H9 (cell line): ENCODE measurements at regions not wholly inside any gene's neighbourhood (a gene's known extent, or its start where the extent isn't known, plus 50 kb on each side); places are given as distances from the start of the nearest gene placed in this dataset.

ENCODE experiments used
- DNase-seq: peaks from one replicate; pipeline ENCODE4 v3.0.0-alpha.2; 2017
- H2AFZ ChIP-seq: one replicate; pipeline ENCODE4 v1.6.1; 2013; ENCODE audit warnings: mild to moderate bottlenecking, low read length, control low read depth, moderate library complexity
- H2AK5ac ChIP-seq: 2 replicates; pipeline ENCODE4 v1.6.1; 2013; ENCODE audit warnings: low read length, control low read depth, mixed read lengths; ENCODE audit not compliant: insufficient read length
- H2BK120ac ChIP-seq: one replicate; pipeline ENCODE4 v1.6.1; 2013; ENCODE audit warnings: low read depth, mild to moderate bottlenecking, low read length, control low read depth, inconsistent platforms; ENCODE audit not compliant: poor library complexity, severe bottlenecking
- H2BK12ac ChIP-seq: 2 replicates; pipeline ENCODE4 v1.6.1; 2013; ENCODE audit warnings: low read length, control low read depth, mixed read lengths, low read depth; ENCODE audit not compliant: insufficient read length
- H2BK15ac ChIP-seq: 2 replicates; pipeline ENCODE4 v1.6.1; 2013; ENCODE audit warnings: low read depth, low read length, control low read depth
- H2BK20ac ChIP-seq: one replicate; pipeline ENCODE4 v1.6.1; 2013; ENCODE audit warnings: low read depth, mild to moderate bottlenecking, low read length, control low read depth, inconsistent platforms; ENCODE audit not compliant: poor library complexity, severe bottlenecking
- H2BK5ac ChIP-seq: 2 replicates; pipeline ENCODE4 v1.6.1; 2013; ENCODE audit warnings: low read length, control low read depth, mixed read lengths; ENCODE audit not compliant: insufficient read length
- H3K14ac ChIP-seq: 2 replicates; pipeline ENCODE4 v1.6.1; 2013; ENCODE audit warnings: low read length, control low read depth; ENCODE audit not compliant: insufficient read depth
- H3K18ac ChIP-seq: 2 replicates; pipeline ENCODE4 v1.6.1; 2013; ENCODE audit warnings: low read depth, mild to moderate bottlenecking, mixed read lengths, low read length, control low read depth; ENCODE audit not compliant: insufficient read length
- H3K23ac ChIP-seq: 2 replicates; pipeline ENCODE4 v1.6.1; 2013; ENCODE audit warnings: low read length, control low read depth, mixed read lengths, low read depth; ENCODE audit not compliant: insufficient read length
- H3K23me2 ChIP-seq: 2 replicates; pipeline ENCODE4 v1.6.1; 2013; ENCODE audit warnings: low read depth, mild to moderate bottlenecking, mixed read lengths, low read length, control low read depth; ENCODE audit not compliant: insufficient read length, poor library complexity, severe bottlenecking
- H3K27ac ChIP-seq: 2 replicates; pipeline ENCODE4 v1.5.1; 2013; ENCODE audit warnings: low read length, control low read depth, mixed read lengths, low read depth; ENCODE audit not compliant: insufficient read length
- H3K27me3 ChIP-seq: 2 replicates; pipeline ENCODE4 v1.6.1; 2013; ENCODE audit warnings: low read length, control low read depth, inconsistent platforms; ENCODE audit not compliant: insufficient read depth
- H3K4ac ChIP-seq: 2 replicates; pipeline ENCODE4 v1.6.1; 2013; ENCODE audit warnings: low read depth, mild to moderate bottlenecking, control low read depth, inconsistent platforms, low read length, moderate library complexity
- H3K4me1 ChIP-seq: 2 replicates; pipeline ENCODE4 v1.6.1; 2013; ENCODE audit warnings: low read length, control low read depth, inconsistent platforms; ENCODE audit not compliant: insufficient read depth
- H3K4me2 ChIP-seq: 2 replicates; pipeline ENCODE4 v1.6.1; 2013; ENCODE audit warnings: low read length, control low read depth, mixed read lengths; ENCODE audit not compliant: insufficient read length, insufficient read depth
- H3K56ac ChIP-seq: 2 replicates; pipeline ENCODE4 v1.6.1; 2013; ENCODE audit warnings: low read depth, mild to moderate bottlenecking, mixed read lengths, low read length, control low read depth; ENCODE audit not compliant: insufficient read length
- H3K79me1 ChIP-seq: 2 replicates; pipeline ENCODE4 v1.6.1; 2013; ENCODE audit warnings: low read depth, mild to moderate bottlenecking, moderate library complexity, low read length, control low read depth, inconsistent platforms; ENCODE audit not compliant: insufficient read depth, poor library complexity, severe bottlenecking
- H3K79me2 ChIP-seq: 2 replicates; pipeline ENCODE4 v1.6.1; 2013; ENCODE audit warnings: low read length, control low read depth, inconsistent platforms; ENCODE audit not compliant: insufficient read depth
- H3K9ac ChIP-seq: 2 replicates; pipeline ENCODE4 v1.6.1; 2013; ENCODE audit warnings: low read length, control low read depth, mixed read lengths; ENCODE audit not compliant: insufficient read length; ENCODE audit errors: extremely low read depth
- H3K9me3 ChIP-seq: one replicate; pipeline ENCODE4 v1.6.1; 2013; ENCODE audit warnings: low read depth, low read length, inconsistent platforms; ENCODE audit not compliant: control insufficient read depth
- H3T11ph ChIP-seq: one replicate; pipeline ENCODE4 v1.6.1; 2013; ENCODE audit warnings: mild to moderate bottlenecking, low read length, control low read depth, inconsistent platforms
- H4K20me1 ChIP-seq: one replicate; pipeline ENCODE4 v1.6.1; 2013; ENCODE audit not compliant: control insufficient read depth, insufficient read length, insufficient read depth
- H4K5ac ChIP-seq: 2 replicates; pipeline ENCODE4 v1.6.1; 2013; ENCODE audit warnings: low read depth, mild to moderate bottlenecking, mixed read lengths, low read length, control low read depth; ENCODE audit not compliant: insufficient read length
- H4K8ac ChIP-seq: replicated peaks from 2 replicates; pipeline ENCODE4 v1.6.1; 2013; ENCODE audit warnings: low read length, control low read depth, mixed read lengths, low read depth; ENCODE audit not compliant: insufficient read length
- H4K91ac ChIP-seq: 2 replicates; pipeline ENCODE4 v1.6.1; 2013; ENCODE audit warnings: low read depth, mild to moderate bottlenecking, moderate library complexity, mixed read lengths, low read length, control low read depth; ENCODE audit not compliant: insufficient read length
- H3K27ac Mint-ChIP-seq, 3 experiments: 2 replicates in 2 of 3; 3 replicates in 1 of 3; pipeline ENCODE4 v1.8.0; 2020 to 2021; ENCODE audit warnings: mixed read lengths in 3 of 3, mild to moderate bottlenecking in 1 of 3, moderate library complexity in 1 of 3
- H3K27me3 Mint-ChIP-seq: 2 replicates; pipeline ENCODE4 v1.8.0; 2021; ENCODE audit warnings: low read depth, mild to moderate bottlenecking, moderate library complexity, mixed read lengths
- H3K36me3 Mint-ChIP-seq, 3 experiments: 2 replicates in 2 of 3; 3 replicates in 1 of 3; pipeline ENCODE4 v1.8.0; 2020 to 2021; ENCODE audit warnings: low read depth in 3 of 3, mixed read lengths in 3 of 3; ENCODE audit not compliant: insufficient read depth in 1 of 3
- H3K4me1 Mint-ChIP-seq, 2 experiments: 2 replicates each; pipeline ENCODE4 v1.8.0; 2020; ENCODE audit warnings: mixed read lengths in 2 of 2
- H3K4me3 Mint-ChIP-seq, 2 experiments: 2 replicates in 1 of 2; 3 replicates in 1 of 2; pipeline ENCODE4 v1.8.0; 2020 to 2021; ENCODE audit warnings: mild to moderate bottlenecking in 2 of 2, mixed read lengths in 2 of 2, moderate library complexity in 1 of 2
- H3K9me3 Mint-ChIP-seq, 2 experiments: 2 replicates in 1 of 2; 3 replicates in 1 of 2; pipeline ENCODE4 v1.8.0; 2020; ENCODE audit warnings: mild to moderate bottlenecking in 2 of 2, mixed read lengths in 2 of 2, moderate library complexity in 1 of 2
- WGBS: extraction: QIAGEN DNeasy Blood & Tissue Kit; methylation state at CpG from one replicate; pipeline ENCODE4 v1.1.7; 2013; ENCODE audit warnings: missing lambda C conversion rate, low lambda C conversion rate, mixed read lengths; ENCODE audit not compliant: insufficient read length; ENCODE audit errors: extremely low coverage; 5-methylcytosine and 5-hydroxymethylcytosine counted together
- TF ChIP-seq, protein P1 (sequence below): fragments of 200-600 bp; sonication (generic); conservative IDR thresholded peaks from 3 replicates; pipeline ENCODE4 v1.8.0; 2021; ENCODE audit warnings: antibody characterized with exemption, mild to moderate bottlenecking

DNA sequence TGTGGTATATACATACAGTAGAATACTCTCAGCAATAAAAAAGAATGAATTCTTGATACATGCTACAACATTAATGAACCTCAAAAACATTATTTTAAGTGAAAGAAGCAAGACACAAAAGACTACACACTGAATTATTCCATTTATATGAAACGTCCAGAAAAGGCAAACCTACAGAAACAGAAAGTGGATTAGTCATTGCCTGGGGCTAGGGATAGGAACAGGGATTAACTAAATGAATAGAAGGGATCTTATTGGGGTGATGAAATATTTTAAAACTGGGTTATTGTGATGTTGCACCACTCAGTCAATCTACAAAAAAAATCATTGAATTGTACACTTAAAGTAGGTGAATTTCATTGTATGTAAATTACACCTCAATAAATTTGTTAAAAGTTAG, 326.7 kb downstream of the PIK3R1 start:
- no peaks in the 10 kb centered on the region for H4K20me1 ChIP-seq
- Mint-ChIP-seq H3K36me3 (no peaks in the 10 kb centered on the region; a peak in 1 of 7 replicates), H3K4me1 (peaks cover 23 to 30% of the 10 kb centered on the region in 2 experiments), H3K27ac (no peak overlapping the region), H3K27me3 (peaks cover 1% of the 10 kb centered on the region), H3K9me3 (no peaks in the 10 kb centered on the region), H3K4me3 (no peak overlapping the region)
- H3K56ac ChIP-seq = no peak overlapping the region
- no peak for DNase-seq
- no peak overlapping the region for H3K9ac ChIP-seq
- H3K27me3 ChIP-seq = no peaks in the 10 kb centered on the region
- H4K91ac ChIP-seq = no peak overlapping the region
- H2BK15ac ChIP-seq = no peak overlapping the region
- no peaks in the 10 kb centered on the region for H3K79me1 ChIP-seq
- H3K4me1 ChIP-seq = no peaks in the 10 kb centered on the region
- no peaks in the 10 kb centered on the region for H3K79me2 ChIP-seq
- H3K14ac ChIP-seq = no peak overlapping the region
- no peak overlapping the region for H3K23ac ChIP-seq
- H3K9me3 ChIP-seq = no peaks in the 10 kb centered on the region
- no peak overlapping the region for H3K4ac ChIP-seq
- no peak overlapping the region for H4K8ac ChIP-seq
- no peak overlapping the region for H4K5ac ChIP-seq
- no peak overlapping the region for H2BK120ac ChIP-seq
- H3K27ac ChIP-seq = no peak overlapping the region
- no CpG with 5 or more reads among the region's 1 CpG for WGBS
- no peak overlapping the region for H2BK5ac ChIP-seq
- TF ChIP-seq, protein P1, sequence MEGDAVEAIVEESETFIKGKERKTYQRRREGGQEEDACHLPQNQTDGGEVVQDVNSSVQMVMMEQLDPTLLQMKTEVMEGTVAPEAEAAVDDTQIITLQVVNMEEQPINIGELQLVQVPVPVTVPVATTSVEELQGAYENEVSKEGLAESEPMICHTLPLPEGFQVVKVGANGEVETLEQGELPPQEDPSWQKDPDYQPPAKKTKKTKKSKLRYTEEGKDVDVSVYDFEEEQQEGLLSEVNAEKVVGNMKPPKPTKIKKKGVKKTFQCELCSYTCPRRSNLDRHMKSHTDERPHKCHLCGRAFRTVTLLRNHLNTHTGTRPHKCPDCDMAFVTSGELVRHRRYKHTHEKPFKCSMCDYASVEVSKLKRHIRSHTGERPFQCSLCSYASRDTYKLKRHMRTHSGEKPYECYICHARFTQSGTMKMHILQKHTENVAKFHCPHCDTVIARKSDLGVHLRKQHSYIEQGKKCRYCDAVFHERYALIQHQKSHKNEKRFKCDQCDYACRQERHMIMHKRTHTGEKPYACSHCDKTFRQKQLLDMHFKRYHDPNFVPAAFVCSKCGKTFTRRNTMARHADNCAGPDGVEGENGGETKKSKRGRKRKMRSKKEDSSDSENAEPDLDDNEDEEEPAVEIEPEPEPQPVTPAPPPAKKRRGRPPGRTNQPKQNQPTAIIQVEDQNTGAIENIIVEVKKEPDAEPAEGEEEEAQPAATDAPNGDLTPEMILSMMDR = no peak
- H3K18ac ChIP-seq = no peak overlapping the region
- no peak overlapping the region for H2AFZ ChIP-seq
- H3T11ph ChIP-seq = no peak overlapping the region
- H3K4me2 ChIP-seq = no peak overlapping the region
- no peak overlapping the region for H2BK20ac ChIP-seq
- H3K23me2 ChIP-seq = no peaks in the 10 kb centered on the region
- no peak overlapping the region for H2BK12ac ChIP-seq
- H2AK5ac ChIP-seq = no peak overlapping the region
